Spleen (tissue), 7 donors: ENCODE measurements at regions not wholly inside any gene's neighbourhood (a gene's known extent, or its start where the extent isn't known, plus 50 kb on each side); places are given as distances from the start of the nearest gene placed in this dataset.

Experiments
- POLR2A ChIP-seq, 3 donors: fragments of 450-650 bp; IDR thresholded peaks; one replicate each; pipeline ENCODE4 v1.5.1; 2017; ENCODE audit warnings: antibody characterized with exemption in 3 of 3, mild to moderate bottlenecking in 1 of 3
- POLR2AphosphoS5 ChIP-seq, 3 donors: sonication (generic); formaldehyde crosslinking; IDR thresholded peaks; one replicate each; pipeline ENCODE4 v1.5.1; 2017; ENCODE audit warnings: antibody characterized with exemption in 3 of 3
- TF ChIP-seq, protein P1 (sequence below), 11 experiments: fragments of 200-600 bp in 7 of 11; fragments of 450-650 bp in 4 of 11; sonication (generic) in 4 of 11; IDR thresholded peaks in 8 of 11; conservative IDR thresholded peaks in 3 of 11; 1 replicate in 7 of 11; 2 replicates in 4 of 11; pipeline versions ENCODE4 v1.4.0 to v1.8.0; 2016 to 2021; ENCODE audit warnings: antibody characterized with exemption in 11 of 11, inconsistent platforms in 4 of 11, mild to moderate bottlenecking in 1 of 11
- donor health status: DM: no; HTN: no; CAD: no; lungs with moderate emphysema.
- donor health status: DM: no; HTN: no; CAD: no.
- donor health status: DM: no; HTN: no; CAD: no.

DNA sequence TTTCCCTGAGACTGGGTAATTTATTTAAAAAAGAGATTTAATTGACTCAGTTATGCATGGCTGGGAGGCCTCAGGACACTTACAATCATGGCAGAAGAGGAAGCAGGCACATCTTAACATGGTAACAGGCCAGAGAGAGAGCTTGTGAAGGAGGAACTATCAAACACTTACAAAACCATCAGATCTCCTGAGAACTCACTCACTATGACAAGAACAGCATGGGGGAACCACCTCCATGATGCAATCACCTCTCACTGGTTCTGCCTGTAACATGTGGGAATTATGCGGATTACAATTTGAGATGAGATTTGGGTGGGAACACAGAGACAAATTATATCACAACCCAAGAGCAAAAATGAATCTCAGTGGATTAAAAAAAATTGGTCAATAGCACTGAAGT lies 416.0 kb upstream of the TMCO5A start:
- TF ChIP-seq POLR2A (IDR thresholded peaks at IDR 0.05): no peak
- TF ChIP-seq, protein P1, sequence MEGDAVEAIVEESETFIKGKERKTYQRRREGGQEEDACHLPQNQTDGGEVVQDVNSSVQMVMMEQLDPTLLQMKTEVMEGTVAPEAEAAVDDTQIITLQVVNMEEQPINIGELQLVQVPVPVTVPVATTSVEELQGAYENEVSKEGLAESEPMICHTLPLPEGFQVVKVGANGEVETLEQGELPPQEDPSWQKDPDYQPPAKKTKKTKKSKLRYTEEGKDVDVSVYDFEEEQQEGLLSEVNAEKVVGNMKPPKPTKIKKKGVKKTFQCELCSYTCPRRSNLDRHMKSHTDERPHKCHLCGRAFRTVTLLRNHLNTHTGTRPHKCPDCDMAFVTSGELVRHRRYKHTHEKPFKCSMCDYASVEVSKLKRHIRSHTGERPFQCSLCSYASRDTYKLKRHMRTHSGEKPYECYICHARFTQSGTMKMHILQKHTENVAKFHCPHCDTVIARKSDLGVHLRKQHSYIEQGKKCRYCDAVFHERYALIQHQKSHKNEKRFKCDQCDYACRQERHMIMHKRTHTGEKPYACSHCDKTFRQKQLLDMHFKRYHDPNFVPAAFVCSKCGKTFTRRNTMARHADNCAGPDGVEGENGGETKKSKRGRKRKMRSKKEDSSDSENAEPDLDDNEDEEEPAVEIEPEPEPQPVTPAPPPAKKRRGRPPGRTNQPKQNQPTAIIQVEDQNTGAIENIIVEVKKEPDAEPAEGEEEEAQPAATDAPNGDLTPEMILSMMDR (IDR thresholded peaks at IDR 0.05 in 8 of 11, conservative IDR thresholded peaks at IDR 0.05 in 3 of 11): no peak
- no peak for TF ChIP-seq POLR2AphosphoS5 (IDR thresholded peaks at IDR 0.05)
